ENCODE measurements at regions not wholly inside any gene's neighbourhood (a gene's known extent, or its start where the extent isn't known, plus 50 kb on each side); places are given as distances from the start of the nearest gene placed in this dataset.

DNA sequence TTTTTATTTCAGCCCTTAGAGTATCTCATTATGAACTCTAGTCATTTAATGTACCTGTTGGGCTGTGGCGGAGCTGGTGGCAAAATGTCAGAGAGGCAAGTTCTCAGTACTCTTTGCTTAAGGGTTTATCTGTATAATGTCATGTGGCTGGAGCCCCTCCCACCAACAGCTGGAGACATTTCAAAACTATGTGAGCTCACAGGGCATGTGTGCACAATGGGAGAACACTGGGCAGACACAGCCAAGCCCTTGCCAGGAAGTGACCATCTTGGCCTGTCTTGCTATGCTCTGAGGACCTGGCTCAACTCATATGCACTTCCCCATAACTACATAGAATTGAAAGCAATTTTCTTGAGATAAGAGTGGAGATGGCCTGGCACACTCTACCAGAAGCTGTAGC is 296.4 kb downstream of the PTPRU start:
- DNase-seq (ENCODE audit: low spot score in 2 of 2) (no peak), ATAC-seq (ENCODE audit: low read depth) (no peak)
- Mint-ChIP-seq H3K27ac (no peak overlapping the region), H3K9me3 (peaks cover 10% of the 10 kb centered on the region), H3K4me1 (no peaks in the 10 kb centered on the region), H3K4me3 (no peak overlapping the region), H3K27me3 (peaks cover 2% of the 10 kb centered on the region), H3K36me3 (no peaks in the 10 kb centered on the region)

GRCh38 chr1:29532285-29532684 is 296.0 kb downstream of the PTPRU start:
- ATAC-seq (ENCODE audit: low read depth) (no peak), DNase-seq (ENCODE audit: low spot score in 2 of 2) (no peak)
- Mint-ChIP-seq H3K4me1 (no peaks in the 10 kb centered on the region), H3K36me3 (no peaks in the 10 kb centered on the region), H3K4me3 (no peak overlapping the region), H3K9me3 (peaks cover 10% of the 10 kb centered on the region), H3K27ac (no peak overlapping the region), H3K27me3 (peaks cover 2% of the 10 kb centered on the region)

DNA sequence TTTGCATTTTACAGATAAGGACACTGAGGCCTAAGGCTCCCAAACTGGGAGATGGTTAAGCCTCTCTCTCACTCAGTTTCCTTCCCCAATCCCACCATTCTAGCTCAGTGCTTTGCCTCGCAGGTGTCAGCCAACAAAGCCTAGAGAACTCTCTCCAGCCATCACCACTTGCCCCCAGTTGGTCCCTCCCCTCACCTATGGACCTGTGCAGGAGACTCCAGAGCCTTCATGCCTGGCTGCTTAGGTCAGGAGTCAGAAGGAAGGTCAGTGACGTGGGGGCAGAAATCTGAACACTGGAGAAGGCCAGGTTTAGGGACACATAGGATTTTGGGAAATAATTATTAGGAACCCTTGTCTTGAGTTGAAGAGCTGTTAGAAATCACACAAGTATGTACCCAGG is 295.3 kb downstream of the PTPRU start:
- no peak for DNase-seq (ENCODE audit: low spot score in 2 of 2)
- ATAC-seq (ENCODE audit: low read depth) = no peak
- Mint-ChIP-seq H3K4me1 (no peaks in the 10 kb centered on the region), H3K36me3 (no peaks in the 10 kb centered on the region), H3K27me3 (peaks cover 5% of the 10 kb centered on the region), H3K27ac (no peak overlapping the region), H3K9me3 (peaks cover 10% of the 10 kb centered on the region), H3K4me3 (no peak overlapping the region)

GRCh38 chr1:29529677-29530278 is 293.5 kb downstream of the PTPRU start:
- ATAC-seq (ENCODE audit: low read depth) (no peak), DNase-seq (ENCODE audit: low spot score in 2 of 2) (no peak)
- H3K4me1 Mint-ChIP-seq = no peaks in the 10 kb centered on the region
- no peak overlapping the region for H3K27ac Mint-ChIP-seq
- no peaks in the 10 kb centered on the region for H3K36me3 Mint-ChIP-seq
- H3K27me3 Mint-ChIP-seq = peaks cover 12% of the 10 kb centered on the region
- no peak overlapping the region for H3K4me3 Mint-ChIP-seq
- H3K9me3 Mint-ChIP-seq = peaks cover 10% of the 10 kb centered on the region

- Mint-ChIP-seq H3K27ac (no peak overlapping the region), H3K36me3 (no peaks in the 10 kb centered on the region), H3K4me3 (no peak overlapping the region), H3K27me3 (peaks cover 11% of the 10 kb centered on the region), H3K9me3 (peaks cover 10% of the 10 kb centered on the region), H3K4me1 (no peaks in the 10 kb centered on the region)
- DNase-seq (ENCODE audit: low spot score in 2 of 2) (no peak), ATAC-seq (ENCODE audit: low read depth) (no peak)
Measured at GRCh38 chr1:29527314-29528004, 291.1 kb downstream of the PTPRU start.

GRCh38 chr1:29525941-29526340 is 289.6 kb downstream of the PTPRU start:
- no peak overlapping the region for H3K4me3 Mint-ChIP-seq
- no peaks in the 10 kb centered on the region for H3K4me1 Mint-ChIP-seq
- no peak for DNase-seq (ENCODE audit: low spot score in 2 of 2)
- H3K9me3 Mint-ChIP-seq = peaks cover 8% of the 10 kb centered on the region
- ATAC-seq (ENCODE audit: low read depth) = no peak
- no peaks in the 10 kb centered on the region for H3K36me3 Mint-ChIP-seq
- H3K27ac Mint-ChIP-seq = no peak overlapping the region
- H3K27me3 Mint-ChIP-seq = peaks cover 12% of the 10 kb centered on the region

GRCh38 chr1:29524285-29525065 is 288.2 kb downstream of the PTPRU start:
- no peak for ATAC-seq (ENCODE audit: low read depth)
- no peaks in the 10 kb centered on the region for H3K4me1 Mint-ChIP-seq
- H3K27me3 Mint-ChIP-seq = peaks cover 12% of the 10 kb centered on the region
- no peak for DNase-seq (ENCODE audit: low spot score in 2 of 2)
- H3K4me3 Mint-ChIP-seq = no peak overlapping the region
- no peaks in the 10 kb centered on the region for H3K36me3 Mint-ChIP-seq
- H3K27ac Mint-ChIP-seq = no peak overlapping the region
- peaks cover 3% of the 10 kb centered on the region for H3K9me3 Mint-ChIP-seq

DNA sequence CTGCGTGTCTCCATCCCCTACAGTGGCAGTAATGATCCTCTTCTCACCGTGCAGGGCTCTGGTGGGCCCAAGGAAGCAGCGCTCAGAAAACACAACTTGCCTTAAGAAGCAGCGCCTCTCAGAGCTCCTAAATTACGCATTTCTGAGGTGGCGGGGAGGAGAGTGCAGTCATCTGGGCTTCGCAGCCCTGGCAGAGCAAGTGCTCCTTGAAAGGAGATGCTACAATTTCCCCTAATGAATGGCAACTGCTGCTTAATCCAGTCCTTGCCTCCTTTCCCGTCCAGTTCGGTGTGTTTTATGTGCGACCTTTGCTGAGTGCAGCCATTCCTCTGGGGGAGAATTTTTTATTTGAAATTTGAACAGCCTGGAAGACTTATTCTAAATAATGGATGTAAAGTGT is 287.3 kb downstream of the PTPRU start:
- DNase-seq (ENCODE audit: low spot score in 2 of 2) (no peak), ATAC-seq (ENCODE audit: low read depth) (no peak)
- Mint-ChIP-seq H3K4me3 (no peak overlapping the region), H3K27me3 (peaks cover 15% of the 10 kb centered on the region), H3K4me1 (no peaks in the 10 kb centered on the region), H3K27ac (no peak overlapping the region), H3K9me3 (peaks cover 2% of the 10 kb centered on the region), H3K36me3 (no peaks in the 10 kb centered on the region)

DNA sequence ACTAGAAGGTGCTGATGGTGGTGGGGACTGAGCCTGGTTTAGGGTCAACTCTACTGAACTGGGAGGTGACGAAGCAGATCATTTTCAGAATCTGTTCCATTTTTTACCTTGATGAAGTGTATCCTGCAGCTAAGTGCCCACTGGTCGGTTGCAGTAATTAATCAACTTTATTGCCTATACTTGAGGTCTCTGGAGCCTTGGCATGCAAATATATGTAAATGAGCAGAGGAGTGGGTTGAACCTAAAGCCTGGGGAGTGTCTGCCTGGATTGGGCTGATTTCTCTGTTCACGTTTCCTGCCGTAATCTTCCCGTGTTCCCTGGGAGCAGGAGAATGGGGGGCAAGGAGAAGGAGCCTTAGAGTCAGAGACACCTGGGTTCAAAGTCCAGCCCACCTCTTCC is 286.8 kb downstream of the PTPRU start:
- H3K27ac Mint-ChIP-seq = no peak overlapping the region
- no peaks in the 10 kb centered on the region for H3K4me1 Mint-ChIP-seq
- no peak overlapping the region for H3K4me3 Mint-ChIP-seq
- ATAC-seq (ENCODE audit: low read depth) (no peak), DNase-seq (ENCODE audit: low spot score in 2 of 2) (no peak)
- peaks cover 2% of the 10 kb centered on the region for H3K9me3 Mint-ChIP-seq
- no peaks in the 10 kb centered on the region for H3K36me3 Mint-ChIP-seq
- peaks cover 16% of the 10 kb centered on the region for H3K27me3 Mint-ChIP-seq

DNA sequence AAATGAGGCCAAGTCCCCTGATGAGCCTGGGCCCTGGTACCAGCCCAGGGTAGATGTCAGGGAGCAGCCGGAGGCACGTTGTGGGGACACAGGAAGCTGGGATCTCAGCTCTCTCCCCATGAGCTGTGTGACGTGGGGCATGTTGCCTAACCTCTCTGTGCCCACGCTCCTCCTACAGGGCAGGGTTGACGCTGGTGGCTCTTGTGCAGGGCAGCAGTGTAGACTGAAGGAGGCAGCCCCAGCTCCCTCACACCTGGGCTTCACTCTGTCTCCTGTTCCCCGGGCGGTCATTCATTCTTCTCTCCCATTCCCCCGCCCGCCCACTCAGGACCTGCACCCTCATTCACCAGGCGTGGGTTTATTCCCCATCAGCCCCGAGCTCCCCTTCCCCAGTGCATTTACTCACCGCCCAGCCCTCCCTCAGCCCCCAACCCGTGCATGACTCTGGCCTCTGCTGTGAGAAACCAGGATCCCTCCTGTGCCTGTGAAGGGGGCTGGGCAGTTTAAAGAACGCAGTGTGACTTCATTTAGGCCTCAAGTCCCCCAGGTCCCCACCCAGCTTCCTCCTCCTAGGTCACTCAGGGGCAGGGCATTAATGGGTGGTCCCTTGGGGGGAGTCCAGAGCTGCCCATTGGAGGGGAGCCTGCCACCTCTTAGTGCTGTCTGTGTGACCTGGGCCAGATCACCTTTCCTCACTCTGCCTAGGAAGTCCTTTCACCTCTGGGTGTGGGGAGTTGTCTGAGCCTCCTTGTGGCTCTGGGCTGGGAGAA is 285.7 kb downstream of the PTPRU start:
- ATAC-seq (ENCODE audit: low read depth) (no peak), DNase-seq (ENCODE audit: low spot score in 2 of 2) (no peak)
- Mint-ChIP-seq H3K4me3 (no peak overlapping the region), H3K27ac (no peak overlapping the region), H3K9me3 (peaks cover 2% of the 10 kb centered on the region), H3K4me1 (no peaks in the 10 kb centered on the region), H3K27me3 (peaks cover 16% of the 10 kb centered on the region), H3K36me3 (no peaks in the 10 kb centered on the region)

DNA sequence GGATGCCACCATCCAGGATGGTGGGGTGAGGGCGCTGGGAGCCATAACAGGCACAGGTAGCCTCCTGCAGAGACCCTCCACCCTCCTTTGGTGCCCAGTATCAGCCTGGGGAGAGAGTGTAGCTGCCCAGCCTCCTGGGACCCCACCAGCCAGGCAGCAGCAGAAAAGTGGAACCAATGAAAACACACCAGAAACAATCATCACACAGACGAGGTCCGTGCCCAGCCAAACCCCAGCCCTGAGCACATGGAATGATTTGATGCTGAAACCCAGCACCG is 285.1 kb downstream of the PTPRU start:
- H3K27ac Mint-ChIP-seq = no peak overlapping the region
- no peak for ATAC-seq (ENCODE audit: low read depth)
- no peaks in the 10 kb centered on the region for H3K4me1 Mint-ChIP-seq
- H3K9me3 Mint-ChIP-seq = peaks cover 2% of the 10 kb centered on the region
- no peak overlapping the region for H3K4me3 Mint-ChIP-seq
- peaks cover 15% of the 10 kb centered on the region for H3K27me3 Mint-ChIP-seq
- no peaks in the 10 kb centered on the region for H3K36me3 Mint-ChIP-seq
- no peak for DNase-seq (ENCODE audit: low spot score in 2 of 2)

DNA sequence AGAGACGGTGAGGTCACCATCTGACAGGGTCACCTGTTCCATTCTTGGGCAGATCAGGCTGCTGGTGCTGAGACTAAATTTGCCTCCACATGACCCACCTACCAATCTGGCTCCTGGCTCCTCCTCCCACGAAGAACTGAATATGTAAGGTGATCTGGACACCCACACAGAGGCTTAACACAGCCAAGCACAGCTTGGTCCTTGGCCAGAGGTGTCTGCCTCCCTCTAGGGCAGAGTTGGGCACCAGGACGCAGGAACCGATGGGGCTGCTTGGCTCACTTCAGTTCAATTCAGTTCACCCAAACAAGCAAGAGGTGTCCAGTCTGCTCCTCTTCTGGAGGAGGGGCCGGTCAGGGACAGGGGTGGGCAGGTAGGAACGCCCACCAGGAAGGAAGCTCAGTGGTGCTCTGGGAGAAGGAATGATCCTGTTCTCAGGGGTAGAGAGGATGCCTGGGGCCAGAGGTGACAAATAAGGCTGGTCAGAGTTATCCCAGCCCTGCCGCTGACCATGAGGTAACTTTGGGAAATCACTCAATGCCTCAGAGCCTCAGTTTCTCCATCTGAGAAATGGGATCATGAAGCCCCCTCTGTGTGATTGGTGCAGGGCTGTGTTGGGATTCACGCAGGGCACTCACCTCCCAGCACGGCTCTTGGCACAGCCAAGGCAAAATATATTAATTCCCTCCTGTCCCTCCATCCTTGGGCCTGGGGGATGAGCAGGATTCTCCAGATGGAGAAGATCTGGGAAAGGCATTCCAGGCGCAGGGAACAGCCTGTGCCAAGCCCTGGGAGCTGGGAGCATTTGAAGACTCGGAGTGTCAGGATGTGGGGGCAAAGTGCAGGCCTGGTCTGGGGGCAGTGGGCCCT is 284.5 kb downstream of the PTPRU start:
- Mint-ChIP-seq H3K36me3 (no peaks in the 10 kb centered on the region), H3K27me3 (peaks cover 12% of the 10 kb centered on the region), H3K4me3 (no peak overlapping the region), H3K4me1 (no peaks in the 10 kb centered on the region), H3K9me3 (peaks cover 2% of the 10 kb centered on the region), H3K27ac (no peak overlapping the region)
- DNase-seq (ENCODE audit: low spot score in 2 of 2) (no peak), ATAC-seq (ENCODE audit: low read depth) (no peak)

- H3K27me3 Mint-ChIP-seq = peaks cover 8% of the 10 kb centered on the region
- no peaks in the 10 kb centered on the region for H3K4me1 Mint-ChIP-seq
- no peak for ATAC-seq (ENCODE audit: low read depth)
- H3K9me3 Mint-ChIP-seq = peaks cover 2% of the 10 kb centered on the region
- H3K4me3 Mint-ChIP-seq = no peak overlapping the region
- H3K27ac Mint-ChIP-seq = no peak overlapping the region
- H3K36me3 Mint-ChIP-seq = no peaks in the 10 kb centered on the region
- no peak for DNase-seq (ENCODE audit: low spot score in 2 of 2)
Measured at GRCh38 chr1:29519788-29520110, 283.4 kb downstream of the PTPRU start.

Data from memory B cell (primary cell).